Panc1 (cell line): ENCODE measurements at regions not wholly inside any gene's neighbourhood (a gene's known extent, or its start where the extent isn't known, plus 50 kb on each side); places are given as distances from the start of the nearest gene placed in this dataset.

ENCODE experiments used
- ATAC-seq: fragments of 200-7000 bp; cut with Tn5 transposase; 2 replicates; pipeline ENCODE4 v1.9.1; 2020; ENCODE audit warnings: mild to moderate bottlenecking, moderate library complexity
- BruUV-seq: library from RNA; stranded (reverse); fragments of 400-500 nt; replicated peaks from 2 replicates; lab custom pipeline; 2021; lab: Mats Ljungman, UMichigan
- CTCF ChIA-PET: fragments of 300-600 bp; sonication (Branson Sonifier 250); formaldehyde crosslinking; loops from one replicate; lab custom pipeline; 2022; ENCODE audit warnings: antibody characterized with exemption; lab: Charles Lee
- POLR2A ChIA-PET: fragments of 300-600 bp; sonication (Branson Sonifier 250); formaldehyde crosslinking; loops from one replicate; lab custom pipeline; 2022; ENCODE audit warnings: antibody characterized with exemption; lab: Charles Lee
- DNase-seq: peaks from one replicate; pipeline ENCODE4 v3.0.0-alpha.2; 2010; ENCODE audit warnings: low read depth, low spot score
- H3K27ac ChIP-seq: 2 replicates; pipeline ENCODE4 v1.5.1; 2011; ENCODE audit warnings: mild to moderate bottlenecking, low read length, inconsistent platforms
- H3K27me3 ChIP-seq: fragments of 200-500 bp; sonication (Bioruptor generic); 2 replicates; pipeline ENCODE4 v1.6.0; 2014; ENCODE audit warnings: low read length, inconsistent platforms; ENCODE audit not compliant: control insufficient read depth, insufficient read depth
- H3K36me3 ChIP-seq: fragments of 200-500 bp; sonication (Bioruptor generic); 2 replicates; pipeline ENCODE4 v1.5.1; 2014; ENCODE audit warnings: inconsistent platforms, mild to moderate bottlenecking, low read length, moderate library complexity; ENCODE audit not compliant: control insufficient read depth, insufficient read depth
- H3K4me1 ChIP-seq: 2 replicates; pipeline ENCODE4 v1.5.1; 2011; ENCODE audit warnings: inconsistent platforms, mild to moderate bottlenecking, low read length, moderate library complexity; ENCODE audit not compliant: control insufficient read depth, insufficient read depth
- H3K4me3 ChIP-seq, 2 experiments: 2 replicates each; pipeline ENCODE4 v1.5.1; 2011 to 2012; ENCODE audit warnings: low read depth in 2 of 2, low read length in 2 of 2, mild to moderate bottlenecking in 2 of 2, inconsistent platforms in 1 of 2, moderate library complexity in 1 of 2
- H3K9me3 ChIP-seq: fragments of 200-500 bp; sonication (Bioruptor generic); 2 replicates; pipeline ENCODE4 v1.5.1; 2014; ENCODE audit warnings: low read depth, mild to moderate bottlenecking, inconsistent platforms, low read length, moderate library complexity; ENCODE audit not compliant: control insufficient read depth, insufficient read depth
- CTCF ChIP-seq: fragments of 450-650 bp; IDR thresholded peaks from 2 replicates; pipeline ENCODE4 v1.5.1; 2017; ENCODE audit warnings: mild to moderate bottlenecking
- POLR2AphosphoS5 ChIP-seq: IDR thresholded peaks from 2 replicates; pipeline ENCODE4 v1.6.1; 2012; ENCODE audit warnings: mild to moderate bottlenecking, low read depth, low read length, moderate library complexity
- SIN3A ChIP-seq: IDR thresholded peaks from 2 replicates; pipeline ENCODE4 v1.6.1; 2012; ENCODE audit warnings: low read depth, mild to moderate bottlenecking, low read length, moderate library complexity, borderline replicate concordance; ENCODE audit not compliant: insufficient read depth
- TCF7L2 ChIP-seq: IDR thresholded peaks from 2 replicates; pipeline ENCODE4 v1.6.1; 2011; ENCODE audit warnings: mild to moderate bottlenecking, low read depth, low read length, inconsistent platforms
- in situ Hi-C: cut with HindIII; loops from 2 replicates; pipeline ENCODE4 v1.10.0; 2016; ENCODE audit warnings: low sequenced_read_pairs, low pct_unique_long_range_greater_than_20kb
- intact Hi-C: fragments of 100-400 bp; cut with micrococcal nuclease; formaldehyde crosslinking; loops from one replicate; pipeline ENCODE4 v1.10.0; 2022; ENCODE audit not compliant: unreplicated experiment
- TF ChIP-seq, protein P1 (sequence below), 2 experiments: IDR thresholded peaks; 2 replicates each; pipeline ENCODE4 v1.6.1; 2011 to 2012; ENCODE audit warnings: low read depth in 2 of 2, control low read depth in 1 of 2, low read length in 1 of 2, mild to moderate bottlenecking in 1 of 2, moderate library complexity in 1 of 2; ENCODE audit not compliant: insufficient read depth in 1 of 2

DNA sequence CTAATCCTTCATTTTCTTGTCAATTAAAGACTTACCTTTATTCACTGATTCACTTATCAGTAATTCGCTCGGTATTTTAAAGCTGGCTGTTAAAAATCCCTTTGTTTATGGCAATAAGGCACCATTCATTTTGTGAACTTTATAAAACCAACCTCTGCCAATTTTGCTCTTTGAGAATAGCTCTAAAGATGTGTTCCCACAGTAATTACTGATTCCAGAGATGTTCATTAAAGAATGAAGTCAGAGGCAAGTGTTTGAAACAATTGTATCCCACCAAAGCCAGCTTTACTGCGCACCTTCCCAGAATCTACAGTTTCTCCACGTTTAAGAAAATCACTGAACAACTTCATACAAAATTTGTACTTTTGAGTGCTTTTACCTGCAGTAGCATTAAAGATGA lies 424.5 kb downstream of the USP25 start:
- intact Hi-C loops (no loop called here), in situ Hi-C loops (no loop called here)
- Histone ChIP-seq H3K27me3 (no peaks in the 10 kb centered on the region), H3K36me3 (no peaks in the 10 kb centered on the region), H3K4me3 (no peak overlapping the region), H3K4me1 (no peaks in the 10 kb centered on the region), H3K27ac (no peak overlapping the region), H3K9me3 (no peaks in the 10 kb centered on the region)
- ChIA-PET POLR2A (no interaction called here), CTCF (no interaction called here)
- DNase-seq (no peak), ATAC-seq (no peak)
- TF ChIP-seq, protein P1, sequence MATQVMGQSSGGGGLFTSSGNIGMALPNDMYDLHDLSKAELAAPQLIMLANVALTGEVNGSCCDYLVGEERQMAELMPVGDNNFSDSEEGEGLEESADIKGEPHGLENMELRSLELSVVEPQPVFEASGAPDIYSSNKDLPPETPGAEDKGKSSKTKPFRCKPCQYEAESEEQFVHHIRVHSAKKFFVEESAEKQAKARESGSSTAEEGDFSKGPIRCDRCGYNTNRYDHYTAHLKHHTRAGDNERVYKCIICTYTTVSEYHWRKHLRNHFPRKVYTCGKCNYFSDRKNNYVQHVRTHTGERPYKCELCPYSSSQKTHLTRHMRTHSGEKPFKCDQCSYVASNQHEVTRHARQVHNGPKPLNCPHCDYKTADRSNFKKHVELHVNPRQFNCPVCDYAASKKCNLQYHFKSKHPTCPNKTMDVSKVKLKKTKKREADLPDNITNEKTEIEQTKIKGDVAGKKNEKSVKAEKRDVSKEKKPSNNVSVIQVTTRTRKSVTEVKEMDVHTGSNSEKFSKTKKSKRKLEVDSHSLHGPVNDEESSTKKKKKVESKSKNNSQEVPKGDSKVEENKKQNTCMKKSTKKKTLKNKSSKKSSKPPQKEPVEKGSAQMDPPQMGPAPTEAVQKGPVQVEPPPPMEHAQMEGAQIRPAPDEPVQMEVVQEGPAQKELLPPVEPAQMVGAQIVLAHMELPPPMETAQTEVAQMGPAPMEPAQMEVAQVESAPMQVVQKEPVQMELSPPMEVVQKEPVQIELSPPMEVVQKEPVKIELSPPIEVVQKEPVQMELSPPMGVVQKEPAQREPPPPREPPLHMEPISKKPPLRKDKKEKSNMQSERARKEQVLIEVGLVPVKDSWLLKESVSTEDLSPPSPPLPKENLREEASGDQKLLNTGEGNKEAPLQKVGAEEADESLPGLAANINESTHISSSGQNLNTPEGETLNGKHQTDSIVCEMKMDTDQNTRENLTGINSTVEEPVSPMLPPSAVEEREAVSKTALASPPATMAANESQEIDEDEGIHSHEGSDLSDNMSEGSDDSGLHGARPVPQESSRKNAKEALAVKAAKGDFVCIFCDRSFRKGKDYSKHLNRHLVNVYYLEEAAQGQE (IDR thresholded peaks at IDR 0.05; ENCODE audit: insufficient read depth in 1 of 2, low read depth in 2 of 2, low read length in 1 of 2): no peak
- TF ChIP-seq TCF7L2 (no peak), CTCF (no peak), SIN3A (no peak), POLR2AphosphoS5 (no peak)
- BruUV-seq: no TSS peak

- POLR2A ChIA-PET: no interaction called here
- in situ Hi-C loops (no loop called here), intact Hi-C loops (no loop called here)
- H3K4me3 ChIP-seq: no peak overlapping the region
- H3K27ac ChIP-seq: no peak overlapping the region
- DNase-seq: no peak
- H3K36me3 ChIP-seq: no peaks in the 10 kb centered on the region
- no peaks in the 10 kb centered on the region for H3K9me3 ChIP-seq
- H3K4me1 ChIP-seq: no peaks in the 10 kb centered on the region
- CTCF ChIA-PET: no interaction called here
- no TSS peak for BruUV-seq
- no peaks in the 10 kb centered on the region for H3K27me3 ChIP-seq
- no peak for ATAC-seq
- TF ChIP-seq CTCF (no peak), SIN3A (no peak), POLR2AphosphoS5 (no peak)
Observed at GRCh38 chr21:16154951-16155635, 425.3 kb downstream of the USP25 start.
